Tibial artery (tissue), 4 donors: ENCODE measurements at regions not wholly inside any gene's neighbourhood (a gene's known extent, or its start where the extent isn't known, plus 50 kb on each side); places are given as distances from the start of the nearest gene placed in this dataset.

Source experiments
- DNase-seq, 2 donors: peaks; one replicate each; pipeline ENCODE4 v3.0.0-alpha.2; 2019
- H3K27ac ChIP-seq, 2 donors: fragments of 200-600 bp; sonication (generic) in 1 of 2; 1 replicate in 1 of 2; 2 replicates in 1 of 2; pipeline ENCODE4 v1.5.1; 2018 to 2019; ENCODE audit warnings: mild to moderate bottlenecking in 1 of 2
- H3K27me3 ChIP-seq, 2 donors: fragments of 200-600 bp; sonication (generic) in 1 of 2; one replicate each; pipeline versions ENCODE4 v1.5.1 to v1.6.0; 2016 to 2019
- H3K36me3 ChIP-seq, 3 donors: fragments of 200-600 bp; sonication (generic) in 2 of 3; one replicate each; pipeline ENCODE4 v1.5.1; 2016 to 2019; ENCODE audit warnings: mild to moderate bottlenecking in 2 of 3
- H3K4me1 ChIP-seq, 4 donors: fragments of 200-600 bp; sonication (generic) in 2 of 4; 1 replicate in 3 of 4; 2 replicates in 1 of 4; pipeline ENCODE4 v1.5.1; 2016 to 2019
- H3K4me3 ChIP-seq, 2 donors: fragments of 200-600 bp; sonication (generic) in 1 of 2; 1 replicate in 1 of 2; 2 replicates in 1 of 2; pipeline ENCODE4 v1.5.1; 2018 to 2019; ENCODE audit warnings: mild to moderate bottlenecking in 2 of 2
- H3K9me3 ChIP-seq, 3 donors: fragments of 200-600 bp; sonication (generic) in 1 of 3; one replicate each; pipeline ENCODE4 v1.5.1; 2016 to 2019
- intact Hi-C: fragments of 100-400 bp; cut with DNase I; formaldehyde crosslinking; loops from one replicate; pipeline ENCODE4 v1.15.0; 2023; ENCODE audit warnings: low total_unique reads
- TF ChIP-seq, protein P1 (sequence below), 2 experiments: fragments of 200-600 bp in 1 of 2; fragments of 450-650 bp in 1 of 2; IDR thresholded peaks; one replicate each; pipeline ENCODE4 v1.5.1; 2017 to 2019; ENCODE audit warnings: antibody characterized with exemption in 2 of 2, mild to moderate bottlenecking in 1 of 2, moderate library complexity in 1 of 2

DNA sequence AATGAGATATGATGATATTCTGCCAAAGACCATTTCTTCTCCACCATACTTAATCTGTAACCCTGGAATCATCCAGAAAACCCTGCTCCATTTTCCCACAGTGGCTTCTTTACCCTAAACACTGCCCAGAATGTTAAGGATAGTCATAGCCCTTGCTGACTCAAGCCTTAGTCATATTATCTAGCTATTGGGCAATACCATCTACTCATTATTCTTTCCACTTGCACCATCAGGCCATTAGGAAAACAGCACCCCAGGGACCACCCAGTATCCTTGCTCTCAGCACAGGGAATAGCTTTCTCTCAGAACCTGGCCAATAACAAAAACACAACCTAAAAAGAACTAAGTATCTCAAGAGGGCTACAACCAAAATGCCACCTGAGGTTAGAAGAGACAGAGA is 445.7 kb upstream of the SLC14A2 start:
- TF ChIP-seq, protein P1, sequence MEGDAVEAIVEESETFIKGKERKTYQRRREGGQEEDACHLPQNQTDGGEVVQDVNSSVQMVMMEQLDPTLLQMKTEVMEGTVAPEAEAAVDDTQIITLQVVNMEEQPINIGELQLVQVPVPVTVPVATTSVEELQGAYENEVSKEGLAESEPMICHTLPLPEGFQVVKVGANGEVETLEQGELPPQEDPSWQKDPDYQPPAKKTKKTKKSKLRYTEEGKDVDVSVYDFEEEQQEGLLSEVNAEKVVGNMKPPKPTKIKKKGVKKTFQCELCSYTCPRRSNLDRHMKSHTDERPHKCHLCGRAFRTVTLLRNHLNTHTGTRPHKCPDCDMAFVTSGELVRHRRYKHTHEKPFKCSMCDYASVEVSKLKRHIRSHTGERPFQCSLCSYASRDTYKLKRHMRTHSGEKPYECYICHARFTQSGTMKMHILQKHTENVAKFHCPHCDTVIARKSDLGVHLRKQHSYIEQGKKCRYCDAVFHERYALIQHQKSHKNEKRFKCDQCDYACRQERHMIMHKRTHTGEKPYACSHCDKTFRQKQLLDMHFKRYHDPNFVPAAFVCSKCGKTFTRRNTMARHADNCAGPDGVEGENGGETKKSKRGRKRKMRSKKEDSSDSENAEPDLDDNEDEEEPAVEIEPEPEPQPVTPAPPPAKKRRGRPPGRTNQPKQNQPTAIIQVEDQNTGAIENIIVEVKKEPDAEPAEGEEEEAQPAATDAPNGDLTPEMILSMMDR (IDR thresholded peaks at IDR 0.05), result peak in 1 of 2 experiments; percentile 21
- Histone ChIP-seq H3K27me3 (no peaks in the 10 kb centered on the region), H3K27ac (no peak overlapping the region), H3K36me3 (no peaks in the 10 kb centered on the region), H3K4me1 (peaks cover 0 to 10% (median 0%) of the 10 kb centered on the region in 4 donors), H3K4me3 (no peak overlapping the region), H3K9me3 (no peaks in the 10 kb centered on the region)
- DNase-seq, result peak; percentile 69 to 78
- intact Hi-C loops, result no loop called here

DNA sequence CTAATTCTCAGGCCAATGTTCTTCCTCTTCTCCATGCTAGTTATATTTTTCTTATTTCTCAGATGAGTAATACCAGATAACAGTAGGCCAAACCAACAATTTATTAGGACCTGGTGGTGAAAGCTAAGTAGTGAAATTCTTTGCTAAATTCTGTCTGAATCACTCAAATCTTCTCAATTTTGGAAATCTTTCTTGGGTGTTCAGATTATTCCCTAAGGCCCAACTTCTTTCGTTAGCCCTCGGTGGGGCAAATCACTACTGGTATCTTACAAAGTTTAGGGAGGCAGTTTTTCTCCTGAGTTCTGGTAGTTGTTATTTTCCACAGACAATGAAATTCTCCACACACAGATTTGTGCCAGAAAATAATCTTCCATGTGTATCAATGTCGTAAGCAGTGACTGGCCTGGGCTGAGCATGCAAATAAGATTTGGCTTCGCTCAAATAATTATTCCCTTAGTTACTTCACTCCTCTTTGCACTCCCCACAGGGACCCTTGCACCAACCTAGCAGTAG is 443.5 kb upstream of the SLC14A2 start:
- intact Hi-C loops, result no loop called here
- TF ChIP-seq, protein P1 (IDR thresholded peaks at IDR 0.05), result no peak
- Histone ChIP-seq H3K36me3 (no peaks in the 10 kb centered on the region), H3K27me3 (no peaks in the 10 kb centered on the region), H3K27ac (no peak overlapping the region), H3K4me3 (no peak overlapping the region), H3K9me3 (no peaks in the 10 kb centered on the region), H3K4me1 (peaks cover 0 to 10% (median 0%) of the 10 kb centered on the region in 4 donors)
- peak in 1 of 2 donors; percentile 24 for DNase-seq

DNA sequence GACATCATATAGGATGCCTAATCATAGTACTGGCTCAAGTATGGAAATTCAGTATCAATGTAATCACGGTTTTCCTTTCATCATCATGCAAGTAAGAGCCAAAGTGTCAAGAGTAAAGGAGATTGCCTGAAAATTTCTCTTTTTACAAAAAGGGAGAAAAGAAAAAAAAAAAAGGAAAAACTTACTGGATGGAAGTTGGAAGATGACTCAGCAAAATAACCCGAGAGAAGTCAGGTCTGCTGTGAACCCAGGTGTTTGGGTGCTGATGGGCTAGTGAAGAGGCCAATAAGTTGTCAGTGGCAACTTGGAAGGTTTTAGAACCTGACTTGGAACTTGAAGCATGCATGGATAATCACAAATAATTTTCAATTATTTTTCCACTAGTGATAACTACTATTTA is 441.9 kb upstream of the SLC14A2 start:
- no peaks in the 10 kb centered on the region for H3K36me3 ChIP-seq
- no peaks in the 10 kb centered on the region for H3K27me3 ChIP-seq
- H3K4me1 ChIP-seq, result peaks cover 0 to 10% (median 0%) of the 10 kb centered on the region in 4 donors
- TF ChIP-seq, protein P1 (IDR thresholded peaks at IDR 0.05), result no peak
- no peak for DNase-seq
- H3K4me3 ChIP-seq, result no peak overlapping the region
- H3K27ac ChIP-seq, result no peak overlapping the region
- intact Hi-C loops, result no loop called here
- no peaks in the 10 kb centered on the region for H3K9me3 ChIP-seq

DNA sequence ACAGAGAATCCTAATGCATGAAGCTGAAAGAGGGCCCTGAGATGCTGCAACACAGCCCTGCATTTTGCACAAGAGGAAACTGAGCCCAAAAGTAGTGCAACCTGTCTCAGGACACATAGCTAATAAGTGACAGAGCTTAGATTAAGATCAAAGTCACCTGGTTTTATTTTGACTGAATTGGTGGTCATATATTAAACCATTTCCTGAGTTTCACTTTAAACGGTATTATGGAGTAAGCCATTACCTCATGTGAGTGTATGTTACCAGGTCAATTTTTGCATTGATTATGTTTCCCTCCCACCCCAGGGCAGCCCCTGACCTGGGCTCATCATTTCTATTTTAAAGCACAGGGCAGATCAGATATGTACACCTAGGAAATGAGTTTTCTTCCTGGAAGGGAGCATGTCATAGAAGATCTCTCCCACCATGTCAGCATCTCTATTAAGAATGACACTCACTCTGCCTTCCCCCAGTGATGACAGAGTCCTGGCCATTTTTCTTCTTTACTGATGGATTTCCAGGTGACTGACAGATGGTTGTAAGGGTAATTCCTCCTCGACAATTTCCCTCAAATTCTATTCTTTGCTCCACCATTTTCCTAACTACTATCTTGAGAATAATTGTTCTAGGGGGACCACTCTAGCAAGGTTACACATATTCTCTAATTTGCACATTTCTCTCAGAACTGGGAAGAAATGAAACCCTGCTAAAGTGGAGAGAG is 441.3 kb upstream of the SLC14A2 start:
- Histone ChIP-seq H3K27ac (no peak overlapping the region), H3K9me3 (no peaks in the 10 kb centered on the region), H3K27me3 (no peaks in the 10 kb centered on the region), H3K4me1 (peaks cover 0 to 10% (median 0%) of the 10 kb centered on the region in 4 donors), H3K36me3 (no peaks in the 10 kb centered on the region), H3K4me3 (no peak overlapping the region)
- intact Hi-C loops, result no loop called here
- TF ChIP-seq, protein P1 (IDR thresholded peaks at IDR 0.05), result no peak
- no peak for DNase-seq

DNA sequence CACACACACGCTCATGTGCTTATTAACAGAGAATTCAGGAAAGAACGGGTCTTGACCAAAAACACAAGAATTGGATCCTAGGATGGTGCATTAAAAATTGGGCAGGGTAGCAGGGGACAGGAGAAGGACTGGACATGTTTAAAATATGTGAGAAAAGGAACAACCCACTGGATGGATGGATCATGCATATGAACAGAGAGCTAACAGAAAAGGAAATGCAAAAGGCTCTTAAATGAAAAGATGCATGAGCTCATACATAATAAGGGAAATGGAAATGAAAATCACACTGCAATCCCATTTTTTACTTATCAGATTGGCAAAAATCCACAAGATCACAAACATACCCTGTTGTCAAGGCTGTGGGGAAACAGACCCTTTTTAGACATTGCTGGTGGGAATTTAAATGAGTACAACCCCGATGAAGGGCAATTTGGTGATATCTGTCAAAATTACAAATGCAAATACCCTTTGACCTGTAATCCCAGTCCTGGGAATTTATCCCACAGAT is 440.6 kb upstream of the SLC14A2 start:
- Histone ChIP-seq H3K27me3 (no peaks in the 10 kb centered on the region), H3K4me3 (no peak overlapping the region), H3K36me3 (no peaks in the 10 kb centered on the region), H3K4me1 (peaks cover 0 to 3% (median 0%) of the 10 kb centered on the region in 4 donors), H3K9me3 (no peaks in the 10 kb centered on the region), H3K27ac (no peak overlapping the region)
- intact Hi-C loops, result no loop called here
- no peak for DNase-seq
- TF ChIP-seq, protein P1 (IDR thresholded peaks at IDR 0.05), result no peak
